ENCODE measurements at regions not wholly inside any gene's neighbourhood (a gene's known extent, or its start where the extent isn't known, plus 50 kb on each side); places are given as distances from the start of the nearest gene placed in this dataset.
"Not testable (repeated sequence)": the region's sequence is repeated elsewhere in the genome, so short reads cannot be mapped to it uniquely, and the experiment has no call there.

- no peak for DNase-seq (ENCODE audit: low read depth in 2 of 2)
These were observed 289.6 kb upstream of the ADARB2 start for GRCh38 chr10:2026936-2027335.

- not testable (repeated sequence) for DNase-seq (ENCODE audit: low read depth in 2 of 2)
These were observed 287.4 kb upstream of the ADARB2 start for GRCh38 chr10:2024750-2025149.

- no peak for DNase-seq (ENCODE audit: low read depth in 2 of 2)
These were observed 286.4 kb upstream of the ADARB2 start for GRCh38 chr10:2023687-2024086.

DNA sequence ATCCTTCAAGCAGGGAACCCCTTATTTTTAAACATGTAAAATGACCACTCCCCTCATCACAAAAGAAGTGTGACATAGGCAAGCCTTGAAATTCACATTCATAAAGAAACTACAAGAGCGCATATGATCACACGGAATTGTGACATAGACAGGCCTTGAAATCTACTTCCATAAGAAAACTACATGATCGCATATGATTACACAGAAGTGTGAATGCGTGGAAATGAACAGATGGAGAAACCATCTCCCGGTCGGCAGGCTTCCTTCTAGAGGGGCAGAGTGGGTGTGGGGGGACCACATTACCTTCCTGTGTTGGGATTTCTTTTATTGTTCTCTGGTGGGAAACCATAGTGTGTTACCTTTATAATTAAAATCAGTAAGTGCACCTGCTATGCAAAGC, 285.1 kb upstream of the ADARB2 start:
- no peak for DNase-seq (ENCODE audit: low read depth in 2 of 2)

DNA sequence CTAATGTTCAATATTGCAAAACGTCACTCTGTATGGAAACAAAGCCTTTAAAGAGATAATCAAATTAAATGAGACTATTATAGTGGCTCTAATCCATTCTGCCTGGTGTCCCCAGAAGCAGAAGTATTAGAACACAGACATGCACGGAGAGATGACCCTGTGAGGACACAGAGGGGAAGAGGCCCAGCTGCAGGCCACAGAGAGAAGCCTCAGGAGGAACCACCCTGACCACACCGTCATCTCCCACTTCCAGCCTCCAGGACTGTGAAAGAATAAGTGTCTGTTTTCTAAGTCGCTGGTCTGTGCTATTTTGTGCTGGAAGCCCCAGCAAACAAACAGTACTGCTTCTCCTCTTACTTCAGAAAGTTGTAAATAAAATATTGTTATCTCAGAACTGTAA, 283.5 kb upstream of the ADARB2 start:
- no peak for DNase-seq (ENCODE audit: low read depth in 2 of 2)

DNA sequence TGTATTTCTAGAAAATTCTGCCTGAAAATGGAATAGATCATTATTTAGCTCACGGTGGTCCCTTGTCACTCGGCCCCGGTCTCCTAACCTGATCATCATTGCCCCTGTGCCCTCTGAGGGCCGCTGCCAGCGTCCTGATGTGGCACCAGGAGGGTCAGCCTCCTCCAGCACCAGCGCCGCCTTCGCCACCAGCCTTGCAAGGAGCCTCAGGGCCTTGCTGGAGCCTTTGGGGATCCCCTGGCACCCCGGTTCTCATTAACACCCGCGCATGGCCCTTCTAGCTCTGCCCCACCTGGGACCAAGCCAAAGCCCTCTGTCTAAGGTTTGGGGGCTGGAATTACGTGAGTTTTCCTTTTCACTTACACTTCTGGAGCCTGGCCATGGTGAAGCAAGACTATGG, 282.5 kb upstream of the ADARB2 start:
- DNase-seq (ENCODE audit: low read depth in 2 of 2) = no peak

GRCh38 chr10:2019281-2019680, 282.0 kb upstream of the ADARB2 start:
- DNase-seq (ENCODE audit: low read depth in 2 of 2) = no peak

DNA sequence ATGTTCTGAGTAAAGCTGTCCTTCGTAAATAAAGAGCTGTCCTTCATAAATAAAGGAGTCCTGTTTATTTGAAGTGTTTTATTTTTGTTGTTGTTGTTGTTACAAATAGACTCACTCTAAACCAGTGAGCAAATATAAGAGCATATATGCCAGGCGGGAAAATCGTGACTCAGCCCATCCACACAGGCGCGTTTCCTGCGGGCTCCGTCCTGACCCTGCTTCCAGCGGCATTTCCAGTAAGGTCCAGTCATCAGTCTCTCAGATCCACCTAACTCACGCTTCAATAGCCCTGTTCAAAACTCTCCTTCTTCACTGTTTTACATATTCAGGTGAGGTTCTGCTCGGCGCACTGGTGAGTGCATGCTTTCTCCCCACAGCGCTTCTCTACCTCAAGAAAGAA, 277.2 kb upstream of the ADARB2 start:
- DNase-seq (ENCODE audit: low read depth in 2 of 2) = no peak

- no peak for DNase-seq (ENCODE audit: low read depth in 2 of 2)
These were observed 274.9 kb upstream of the ADARB2 start for GRCh38 chr10:2012209-2012608.

DNA sequence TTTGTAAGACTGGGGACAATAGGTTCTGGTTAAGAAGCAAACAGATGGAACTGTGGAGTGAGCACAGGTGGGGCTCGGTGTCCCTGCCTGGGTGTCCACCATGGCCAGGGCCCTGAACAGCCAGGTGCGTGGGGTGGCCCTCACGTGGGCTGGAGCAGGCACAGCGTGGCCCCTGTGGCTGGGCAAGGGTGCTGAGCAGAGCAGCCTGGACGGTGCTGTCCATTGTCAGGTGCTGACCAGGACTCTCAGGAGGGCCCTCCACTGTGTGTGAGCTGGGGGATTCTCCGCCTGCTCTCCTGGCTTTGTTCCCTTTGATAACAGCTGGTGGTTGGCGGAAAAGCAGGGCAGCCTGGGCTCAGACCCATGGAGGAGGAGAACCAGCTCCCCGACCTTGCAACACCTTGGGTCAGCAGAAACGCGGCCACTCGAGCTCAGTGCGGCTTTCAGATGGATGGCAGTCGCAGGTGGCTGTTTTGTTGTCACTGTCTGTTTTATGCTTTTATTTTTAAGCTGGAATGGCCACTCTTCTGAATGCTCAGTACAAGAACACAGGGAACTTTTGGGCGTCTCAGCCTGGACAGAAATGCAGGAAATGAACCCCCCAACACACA, 273.9 kb upstream of the ADARB2 start:
- no peak for DNase-seq (ENCODE audit: low read depth in 2 of 2)

- no peak for DNase-seq (ENCODE audit: low read depth in 2 of 2)
These were observed 268.2 kb upstream of the ADARB2 start for GRCh38 chr10:2005546-2005945.

DNA sequence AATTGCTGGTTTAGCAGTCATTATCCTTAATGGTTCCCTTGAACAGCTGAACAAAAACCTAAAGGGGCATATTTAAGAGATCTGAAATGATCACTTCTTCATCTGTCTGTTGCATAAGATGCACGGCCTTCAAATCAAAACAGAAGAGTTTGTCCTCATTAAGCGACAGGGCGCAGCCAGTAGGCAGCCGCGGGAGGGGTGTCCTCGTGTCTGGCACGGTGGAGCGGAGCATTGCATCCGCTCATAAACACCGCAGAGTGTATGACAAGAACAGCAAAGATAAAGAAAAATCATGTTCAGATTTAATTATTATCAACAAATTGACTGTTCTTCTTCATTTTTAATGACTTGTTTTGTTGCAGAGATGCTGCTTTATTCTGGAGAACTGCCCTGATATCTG, 255.6 kb upstream of the ADARB2 start:
- no peak for DNase-seq (ENCODE audit: low read depth in 2 of 2)

GRCh38 chr10:1989090-1989489, 251.8 kb upstream of the ADARB2 start:
- DNase-seq (ENCODE audit: low read depth in 2 of 2) = no peak

- DNase-seq (ENCODE audit: low read depth in 2 of 2) = no peak
These were observed 244.7 kb upstream of the ADARB2 start for GRCh38 chr10:1981976-1982375.

GRCh38 chr10:1980459-1980858, 243.1 kb upstream of the ADARB2 start:
- DNase-seq (ENCODE audit: low read depth in 2 of 2) = no peak

- DNase-seq (ENCODE audit: low read depth in 2 of 2) = no peak
These were observed 241.3 kb upstream of the ADARB2 start for GRCh38 chr10:1978584-1978983.

GRCh38 chr10:1977461-1977860, 240.1 kb upstream of the ADARB2 start:
- DNase-seq (ENCODE audit: low read depth in 2 of 2) = no peak

DNA sequence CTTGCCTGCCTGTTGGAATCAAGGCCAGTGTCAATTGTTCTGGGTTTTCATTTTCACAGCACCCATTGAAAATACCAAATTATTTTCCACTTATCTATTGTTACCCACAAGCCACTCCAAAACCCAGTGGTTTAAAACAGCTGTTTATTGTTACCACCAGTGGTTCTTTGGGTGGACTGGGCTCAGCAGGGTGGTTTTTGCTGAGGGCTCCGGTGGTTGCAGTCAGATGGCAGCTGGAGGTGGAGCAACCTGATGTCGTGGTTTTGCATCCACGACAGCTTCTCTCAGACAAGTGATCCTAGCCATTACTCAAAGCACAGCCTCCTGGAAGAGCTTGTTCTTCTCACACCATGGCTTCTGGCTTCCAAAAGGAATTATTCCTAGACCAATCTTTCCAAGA, 235.1 kb upstream of the ADARB2 start:
- no peak for DNase-seq (ENCODE audit: low read depth in 2 of 2)

DNA sequence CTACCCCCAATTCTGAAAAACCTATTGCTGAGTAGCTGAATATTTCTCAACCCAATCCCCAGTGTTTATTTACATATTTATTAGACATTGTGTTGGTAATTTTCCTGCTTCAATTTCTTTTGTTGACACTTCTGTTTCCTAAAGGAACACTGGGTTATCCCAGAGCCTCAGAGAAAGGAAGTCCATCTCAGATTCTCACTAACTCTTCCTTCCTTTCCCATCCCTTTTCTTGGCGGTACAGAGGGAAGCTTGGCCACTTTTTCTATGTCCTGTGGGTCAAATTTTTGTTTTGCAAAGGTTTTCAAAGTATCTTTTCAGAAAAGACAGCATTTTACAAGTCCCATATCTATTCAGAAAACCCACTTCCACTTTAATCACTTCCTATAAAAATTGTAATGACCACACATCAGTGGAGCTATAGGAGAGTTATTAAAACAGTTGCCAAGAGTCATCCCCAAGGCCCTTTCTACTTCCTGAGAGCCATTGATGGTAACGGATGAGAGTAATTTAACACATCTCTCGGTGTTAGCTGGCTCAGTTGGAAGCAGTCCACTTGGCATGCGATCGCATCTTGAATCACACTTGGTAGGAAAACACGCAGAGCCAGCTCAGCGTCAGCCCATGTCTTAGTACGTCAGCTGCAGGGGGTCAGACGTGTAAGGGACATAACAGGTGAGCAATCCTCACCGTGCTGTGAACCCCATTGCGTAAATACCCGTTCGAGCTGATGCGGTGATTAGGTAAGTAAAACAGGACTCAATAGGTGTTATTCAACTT, 231.1 kb upstream of the ADARB2 start:
- DNase-seq (ENCODE audit: low read depth in 2 of 2) = no peak

GRCh38 chr10:1966712-1967376, 229.5 kb upstream of the ADARB2 start:
- DNase-seq (ENCODE audit: low read depth in 2 of 2) = no peak

DNA sequence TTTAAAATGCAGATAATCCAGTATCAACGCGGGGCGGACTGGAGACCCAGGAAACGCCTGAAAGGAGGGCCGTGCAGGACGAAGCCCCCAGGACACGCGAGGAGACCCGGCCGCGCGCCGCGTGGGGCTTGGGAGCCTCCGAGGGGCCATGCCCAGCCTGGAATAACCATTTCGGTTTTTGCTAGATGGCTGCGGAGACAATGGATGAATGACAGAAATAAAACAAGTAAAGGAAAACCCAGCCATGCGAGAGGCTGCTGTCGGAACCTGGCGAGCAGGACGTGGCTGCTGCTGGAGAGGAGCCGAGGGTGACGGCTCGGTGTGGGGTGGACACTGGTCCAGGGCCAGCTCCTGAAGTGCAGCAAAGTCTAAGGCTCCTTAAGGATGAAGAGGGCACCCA, 227.2 kb upstream of the ADARB2 start:
- DNase-seq (ENCODE audit: low read depth in 2 of 2) = no peak

DNA sequence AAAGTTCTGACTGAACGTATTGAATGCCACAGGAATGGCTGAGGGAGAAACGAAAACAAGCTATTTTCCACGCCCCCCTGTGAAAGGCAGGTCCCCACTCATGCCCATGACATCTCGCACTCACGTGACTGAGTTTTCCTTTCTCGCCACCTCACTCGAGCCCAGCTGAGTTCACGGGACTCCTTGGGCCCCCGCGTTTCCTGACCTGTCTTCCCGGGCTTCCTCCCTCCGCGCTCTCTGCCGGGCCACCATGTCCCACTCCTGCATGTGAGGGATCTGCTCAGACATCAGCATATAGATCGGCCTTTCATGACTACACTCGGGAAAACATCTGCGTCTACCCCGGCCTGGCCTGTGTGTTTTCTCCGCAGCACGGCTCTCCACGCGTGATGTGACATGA, 226.0 kb upstream of the ADARB2 start:
- DNase-seq (ENCODE audit: low read depth in 2 of 2) = no peak

DNA sequence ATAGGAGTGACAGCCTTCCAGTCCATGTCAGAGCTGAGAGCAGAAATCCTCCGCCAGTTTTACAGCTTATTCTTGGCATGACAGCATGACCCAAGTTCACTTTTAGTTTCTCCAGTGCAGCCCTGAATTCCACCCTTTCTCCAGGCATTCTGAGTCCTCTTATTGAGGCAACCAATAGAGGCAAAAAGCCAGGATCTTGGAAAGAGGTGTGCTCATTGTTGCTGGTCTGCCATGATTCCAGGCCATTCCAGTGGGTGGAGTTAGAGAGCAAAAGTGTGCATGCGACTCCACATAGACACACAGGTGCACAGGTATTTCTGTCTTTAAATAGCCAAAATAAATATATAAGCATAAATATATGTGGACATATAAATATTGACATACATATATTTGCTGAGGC, 224.7 kb upstream of the ADARB2 start:
- no peak for DNase-seq (ENCODE audit: low read depth in 2 of 2)
